GM21528 (cell line): ENCODE measurements at regions not wholly inside any gene's neighbourhood (a gene's known extent, or its start where the extent isn't known, plus 50 kb on each side); places are given as distances from the start of the nearest gene placed in this dataset.
"Not testable (repeated sequence)": the region's sequence is repeated elsewhere in the genome, so short reads cannot be mapped to it uniquely, and the experiment has no call there.

ENCODE experiments used
- ATAC-seq: cut with Tn5 transposase; IDR thresholded peaks from one replicate; pipeline ENCODE4 v1.9.1; 2021; ENCODE audit warnings: mild to moderate bottlenecking, moderate library complexity; ENCODE audit not compliant: unreplicated experiment, low FRiP score

DNA sequence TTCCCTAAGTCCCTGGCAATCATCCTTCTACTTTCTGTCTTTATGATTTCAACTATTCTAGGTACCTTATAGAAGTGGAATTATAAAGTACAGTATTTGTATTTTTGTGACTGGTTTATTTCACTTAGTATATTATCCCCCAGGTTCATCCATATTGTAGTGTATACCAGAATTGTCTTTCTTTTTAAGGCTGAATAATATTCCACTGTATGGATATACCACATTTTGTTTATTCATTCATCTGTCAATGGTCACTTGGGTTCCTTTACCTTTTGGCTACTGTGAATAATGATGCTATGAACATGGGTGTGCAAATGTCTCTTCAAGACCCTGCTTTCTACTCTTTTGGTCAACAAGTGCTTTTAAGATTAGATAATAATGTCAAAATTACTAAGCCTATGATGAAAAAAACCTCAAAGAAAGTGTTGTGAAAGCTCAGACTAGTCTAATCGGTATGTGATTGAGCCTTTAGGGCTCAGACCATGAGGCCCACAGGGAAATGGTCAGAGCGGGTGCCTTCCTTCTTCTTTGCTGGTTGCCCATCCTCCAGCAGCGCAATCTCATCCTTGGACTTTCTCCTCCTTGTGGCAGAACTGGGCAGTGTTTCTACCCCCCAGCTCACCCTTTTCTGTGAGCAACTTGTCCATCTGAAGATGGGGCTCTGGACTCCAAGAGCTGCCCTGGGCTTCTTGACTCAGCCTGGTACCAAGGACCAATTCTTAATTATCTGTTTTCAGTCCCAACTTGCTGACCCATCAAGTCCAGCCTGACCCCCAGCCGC is 105.4 kb downstream of the TTC8 start:
- no peak for ATAC-seq

DNA sequence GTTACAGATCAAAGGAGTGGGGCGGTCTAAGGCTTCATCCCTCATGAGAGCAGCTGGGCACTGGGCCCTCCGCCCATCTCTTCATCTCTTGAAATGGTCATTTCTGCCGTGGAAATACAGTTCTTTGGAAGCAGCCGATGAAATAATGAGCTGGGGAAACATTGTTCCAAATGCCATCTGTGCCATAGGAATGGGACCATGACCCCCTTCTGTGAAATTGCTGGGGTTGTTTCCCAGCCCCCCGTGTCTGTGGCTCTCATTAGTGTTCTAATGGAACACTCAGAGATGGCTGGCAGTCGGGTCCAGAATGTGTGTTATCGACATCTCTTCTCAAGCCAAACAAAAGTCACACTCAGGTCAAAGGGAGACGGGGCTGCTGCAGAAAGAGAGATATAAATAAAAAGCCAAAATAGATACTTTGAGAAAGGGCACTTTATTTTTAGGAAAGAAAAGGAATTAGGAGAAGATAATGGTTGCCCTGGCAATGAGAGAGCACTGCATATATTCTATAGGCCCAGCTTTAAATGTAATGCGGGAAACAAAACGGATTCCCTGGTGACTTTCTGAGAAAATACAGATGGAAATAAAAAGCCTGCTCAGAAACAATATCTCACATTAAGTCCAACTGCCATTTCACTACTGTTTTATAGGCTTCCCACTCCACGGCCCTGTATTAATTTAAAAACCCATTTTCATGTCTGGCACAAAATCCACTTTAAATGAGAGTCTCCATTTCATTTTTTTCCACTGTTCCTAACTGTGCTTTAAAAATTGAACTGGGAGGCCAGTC is 107.1 kb downstream of the TTC8 start:
- no peak for ATAC-seq

DNA sequence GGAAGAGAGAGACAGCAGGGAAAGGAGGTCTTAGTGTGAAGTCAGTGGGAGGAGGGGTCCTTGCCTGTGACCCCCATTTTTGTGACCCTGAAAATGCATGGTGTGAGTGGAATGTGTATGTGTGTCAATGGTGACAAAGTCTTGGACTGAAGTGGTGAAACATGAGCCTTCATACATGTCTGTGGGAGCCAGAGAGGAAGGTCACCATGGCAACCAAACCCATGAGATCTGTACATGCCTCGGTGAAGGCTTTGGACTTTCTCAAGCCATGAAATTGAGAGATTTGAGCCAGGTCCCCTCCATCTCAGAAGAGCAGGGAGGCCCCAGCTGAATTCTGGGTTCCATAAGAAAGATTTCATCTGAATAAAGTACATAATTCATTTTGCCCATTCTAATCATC is 108.7 kb downstream of the TTC8 start:
- no peak for ATAC-seq

DNA sequence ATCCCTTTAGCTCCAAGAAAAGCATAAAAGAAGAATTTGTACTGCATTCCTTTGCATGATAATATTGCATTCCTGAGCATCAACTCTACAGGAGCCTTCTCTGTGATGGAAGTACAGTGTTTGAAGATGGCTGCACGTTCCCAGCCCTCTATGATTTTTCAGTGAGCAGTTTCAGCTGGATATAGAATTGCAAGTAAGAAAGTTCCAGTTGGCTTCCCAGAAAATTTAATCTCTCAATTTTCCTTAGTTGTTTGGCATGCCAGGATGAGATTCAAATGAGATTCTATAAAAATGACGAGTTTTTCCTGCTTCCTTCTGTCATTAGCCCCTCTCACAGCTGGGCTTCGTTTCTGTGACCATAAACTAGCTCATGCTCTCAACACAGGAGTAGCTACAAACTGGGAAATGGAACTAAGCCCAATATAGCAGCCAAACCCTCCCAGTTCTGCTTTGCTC is 109.9 kb downstream of the TTC8 start:
- no peak for ATAC-seq

DNA sequence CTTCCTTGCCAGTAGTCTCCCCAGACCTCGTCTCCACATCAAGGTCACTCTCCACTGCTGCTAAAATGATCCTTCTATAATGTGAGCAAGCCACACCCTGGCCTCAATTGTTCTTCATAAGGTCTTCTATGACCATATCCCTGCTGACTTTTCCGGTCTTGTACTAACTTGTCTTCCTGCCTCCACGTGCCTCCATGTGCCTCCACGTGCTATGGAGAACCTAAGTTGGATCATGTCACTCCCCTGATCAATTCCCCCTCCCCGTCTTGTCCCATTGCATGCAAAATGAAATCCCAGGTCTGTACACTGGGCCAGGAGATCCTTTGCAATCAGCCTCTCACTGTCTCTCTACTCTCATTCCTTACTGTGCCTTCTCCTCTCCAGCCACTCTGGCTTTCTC is 110.6 kb downstream of the TTC8 start:
- ATAC-seq: no peak

DNA sequence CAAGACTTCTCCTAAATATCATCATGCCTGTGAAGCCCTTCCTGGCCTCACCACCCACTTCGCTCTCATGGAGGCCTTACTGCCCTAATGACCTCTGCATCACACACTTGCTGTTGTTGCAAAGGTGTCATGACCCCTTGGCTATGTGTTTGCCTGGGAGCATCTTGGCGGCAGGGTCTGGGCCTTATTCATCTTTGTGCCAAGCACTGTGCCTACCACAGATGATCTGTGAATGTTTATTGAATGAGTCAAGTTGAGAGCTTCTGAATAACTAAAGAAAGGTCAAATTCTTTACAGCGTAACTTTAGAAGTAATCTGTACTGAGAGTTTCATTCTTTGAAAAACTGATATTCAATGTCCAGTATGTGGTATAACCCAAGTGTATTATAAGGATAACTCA is 113.3 kb downstream of the TTC8 start:
- no peak for ATAC-seq

DNA sequence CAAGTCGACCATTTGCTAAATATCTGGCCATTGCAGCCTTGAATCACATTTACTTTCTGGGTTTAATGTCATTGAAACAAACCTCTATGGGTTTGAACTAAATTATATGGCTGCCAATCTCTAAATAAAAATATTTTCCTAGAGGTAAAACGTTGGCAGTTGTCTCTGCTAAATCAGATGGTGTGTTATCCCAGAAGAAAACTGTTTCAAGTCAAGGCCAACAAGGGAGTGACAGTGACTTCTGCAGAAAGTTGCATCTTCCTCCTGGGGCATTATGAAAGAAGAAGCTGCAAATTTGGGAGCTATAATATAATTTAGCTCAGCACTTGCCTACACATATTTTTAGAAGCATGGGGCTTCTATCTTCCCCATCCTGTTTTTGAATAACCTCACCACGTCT is 116.2 kb downstream of the TTC8 start:
- ATAC-seq: no peak

DNA sequence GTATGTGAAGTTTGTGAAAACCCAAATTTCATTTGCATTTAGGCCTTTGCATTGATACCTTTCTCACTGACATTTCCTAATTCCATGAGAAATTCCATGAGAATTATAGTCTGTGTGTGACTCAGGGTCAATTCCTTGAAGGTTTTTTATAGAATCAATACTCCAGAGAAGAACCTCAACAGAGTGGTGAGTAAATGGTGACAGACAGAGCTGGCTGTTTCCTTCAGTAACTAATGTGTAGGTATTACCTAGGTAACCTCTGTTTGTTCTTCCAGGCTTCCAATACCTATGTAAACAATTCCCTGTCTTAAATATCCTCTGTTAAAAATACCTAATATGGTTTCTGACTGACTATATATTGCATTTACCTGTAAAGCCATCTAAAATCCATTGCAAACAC is 117.0 kb downstream of the TTC8 start:
- no peak for ATAC-seq

DNA sequence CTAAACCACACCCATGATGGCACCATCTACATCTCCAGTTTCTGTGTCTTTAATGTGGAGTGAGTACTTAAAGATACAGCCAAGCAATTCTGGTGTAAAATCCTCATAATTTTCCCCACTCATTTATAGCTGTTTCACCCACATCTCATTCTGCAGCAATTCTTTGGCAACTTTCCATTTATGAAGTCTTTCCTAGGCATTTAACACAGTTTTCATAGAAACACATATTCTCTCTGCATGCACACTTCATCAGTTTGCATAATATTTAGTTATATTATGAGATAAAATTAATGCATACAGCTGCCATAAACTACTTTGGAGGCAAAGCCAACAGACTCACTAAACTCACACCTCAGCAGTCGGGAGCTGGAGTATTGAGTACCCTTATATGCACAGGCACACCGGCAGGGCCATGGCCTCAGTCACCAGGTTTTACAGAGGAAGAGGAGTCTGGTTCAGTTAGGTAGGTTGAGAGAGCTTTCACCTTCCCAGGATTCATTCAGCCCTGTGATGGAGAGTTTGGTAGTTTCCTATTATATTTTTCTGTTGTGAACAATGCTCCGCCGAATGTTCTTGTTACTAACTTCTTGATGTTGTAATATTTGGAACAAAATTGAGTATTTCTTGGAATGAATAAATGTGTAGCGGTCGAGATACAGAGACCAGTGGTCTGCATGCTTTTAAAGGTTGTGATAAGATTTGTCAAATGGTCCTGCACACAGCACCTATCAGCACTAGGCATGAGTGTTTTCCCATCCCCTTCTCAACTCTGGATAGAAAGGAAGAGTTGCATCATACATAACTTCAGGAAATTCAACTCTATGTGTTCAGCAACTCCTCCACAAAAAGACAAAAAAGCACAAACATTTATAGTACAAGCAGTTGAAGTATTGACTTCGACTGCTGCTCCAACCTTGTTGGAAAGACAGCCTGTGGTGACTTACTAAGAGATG is 123.5 kb downstream of the TTC8 start:
- ATAC-seq: no peak

DNA sequence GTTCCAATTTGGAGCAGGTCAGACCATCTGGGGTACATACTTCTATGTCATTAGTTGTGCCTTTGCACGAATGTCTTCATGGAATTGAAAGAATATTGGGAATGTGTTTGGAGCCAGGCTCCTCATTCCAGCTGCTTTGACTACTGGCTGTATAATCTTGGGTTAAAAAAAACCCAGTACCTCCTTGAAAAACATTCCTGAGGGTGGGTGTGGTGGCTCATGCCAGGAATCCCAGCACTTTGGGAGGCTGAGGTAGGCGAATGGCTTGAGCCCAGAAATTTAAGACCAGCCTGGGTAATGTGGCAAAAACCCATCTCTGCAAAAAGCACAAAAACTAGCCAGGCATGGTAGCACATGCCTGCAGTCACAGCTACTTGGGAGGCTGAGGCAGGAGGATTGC is 125.6 kb downstream of the TTC8 start:
- ATAC-seq: no peak

DNA sequence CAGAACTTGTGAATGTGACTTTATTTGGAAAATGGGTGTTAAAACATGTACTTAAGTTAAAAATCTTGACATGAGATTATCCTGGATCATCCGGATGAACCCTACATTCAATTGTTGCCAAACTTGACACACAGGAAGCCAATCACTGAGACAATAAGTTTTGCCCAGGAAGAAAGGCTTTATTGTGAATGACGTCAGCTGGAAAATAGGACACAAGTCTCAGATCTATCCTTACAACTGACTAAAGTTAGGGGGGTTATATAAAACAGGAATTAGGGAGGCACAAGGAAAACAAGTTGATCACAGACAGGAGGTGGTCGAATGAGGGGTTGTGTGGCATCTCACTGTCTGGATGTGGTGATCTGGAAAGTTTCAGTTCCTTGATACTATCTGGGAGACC is 126.9 kb downstream of the TTC8 start:
- no peak for ATAC-seq

DNA sequence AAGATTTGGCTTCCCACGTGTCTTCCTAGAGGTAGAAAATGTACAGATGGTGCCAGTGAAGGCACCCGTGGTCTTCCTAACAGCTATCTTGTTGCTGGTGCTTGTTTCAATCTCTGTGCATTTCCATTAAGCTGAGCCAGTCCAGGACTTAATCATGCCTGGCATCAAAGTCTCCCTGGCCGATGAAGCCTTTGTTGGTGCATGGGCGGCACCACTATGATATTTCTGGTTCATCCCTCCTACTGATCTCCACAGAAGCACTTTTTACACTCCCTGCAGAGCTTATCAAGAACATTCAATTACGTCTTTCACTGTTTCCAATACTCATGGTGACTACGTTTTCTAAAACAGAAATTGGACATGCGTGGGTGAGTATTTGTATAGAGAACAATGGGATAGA is 128.4 kb downstream of the TTC8 start:
- ATAC-seq: no peak

DNA sequence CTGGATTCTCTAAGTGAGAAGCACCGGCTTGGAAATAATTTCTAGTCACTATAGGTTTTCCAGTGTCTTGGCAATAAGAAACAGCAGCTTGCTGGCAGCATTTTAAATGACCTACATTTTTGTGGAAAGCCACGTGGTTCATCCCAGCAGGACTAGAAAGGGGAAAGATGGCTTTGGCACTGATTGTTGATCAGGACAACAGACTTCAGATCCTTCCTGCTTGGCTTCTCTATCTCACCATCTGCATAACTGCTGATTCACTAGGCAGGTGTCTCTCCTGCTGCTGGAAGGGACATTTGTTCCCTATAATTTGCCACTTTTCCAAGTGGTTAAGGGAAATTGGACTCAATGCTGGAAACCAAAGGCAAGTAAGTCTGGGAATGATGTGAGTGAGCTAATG is 131.0 kb downstream of the TTC8 start:
- no peak for ATAC-seq

DNA sequence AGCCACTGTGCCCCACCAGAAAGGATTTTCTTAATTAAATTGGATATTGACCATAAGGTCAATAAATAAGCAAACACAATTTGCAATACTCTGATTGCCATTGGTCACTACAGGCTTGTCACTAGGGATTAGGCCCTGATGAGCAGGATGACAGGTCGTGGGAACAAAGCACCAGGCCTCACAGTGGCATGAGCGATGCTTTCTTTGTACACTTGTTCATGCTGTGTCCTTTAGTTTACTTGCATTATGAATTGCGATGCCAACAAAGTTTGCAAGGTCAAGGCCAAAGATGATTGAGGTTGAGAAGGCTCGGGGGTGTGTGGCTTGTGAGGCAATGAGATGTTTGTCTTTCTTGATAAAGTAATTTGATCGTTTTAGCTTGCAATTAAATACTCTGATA is 136.0 kb downstream of the TTC8 start:
- no peak for ATAC-seq

DNA sequence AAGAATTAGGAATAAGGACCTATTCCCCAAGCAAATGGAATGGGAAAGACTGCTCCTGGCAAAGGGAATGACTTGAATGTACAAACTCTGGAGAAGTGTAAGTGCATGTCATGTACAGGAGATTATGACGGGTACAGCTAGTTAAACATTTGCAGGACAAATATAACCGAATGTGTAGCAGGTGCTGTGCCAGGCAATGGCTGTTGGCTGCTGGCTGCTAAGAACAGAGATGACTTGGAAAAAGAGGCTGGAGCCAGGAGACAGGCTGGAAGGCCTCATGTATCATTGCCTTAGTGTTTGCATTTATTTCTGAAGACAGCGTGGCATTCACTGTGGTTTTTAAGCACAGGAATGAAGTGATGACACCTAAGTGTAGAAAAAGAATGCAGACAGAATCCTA is 136.8 kb downstream of the TTC8 start:
- ATAC-seq: no peak

DNA sequence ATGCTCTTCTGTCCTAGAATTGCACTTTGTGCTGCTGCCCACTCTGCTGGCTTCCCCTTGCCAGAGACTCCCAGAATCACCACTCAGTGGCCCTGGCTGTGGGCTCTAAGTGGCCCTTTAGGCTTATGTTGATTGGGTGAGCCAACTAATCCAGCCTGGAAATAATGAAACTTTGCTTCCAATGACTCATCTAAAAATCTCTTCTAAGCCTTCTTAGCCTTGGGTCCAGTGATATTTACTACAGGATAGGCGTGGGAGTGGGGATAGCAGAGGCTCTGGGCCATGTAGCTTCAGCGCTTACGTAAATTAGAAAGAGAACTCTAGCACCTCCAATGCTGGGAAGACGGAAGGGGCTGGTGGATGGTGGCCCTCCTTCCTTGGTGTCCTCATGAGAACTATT is 137.9 kb downstream of the TTC8 start:
- ATAC-seq: no peak

DNA sequence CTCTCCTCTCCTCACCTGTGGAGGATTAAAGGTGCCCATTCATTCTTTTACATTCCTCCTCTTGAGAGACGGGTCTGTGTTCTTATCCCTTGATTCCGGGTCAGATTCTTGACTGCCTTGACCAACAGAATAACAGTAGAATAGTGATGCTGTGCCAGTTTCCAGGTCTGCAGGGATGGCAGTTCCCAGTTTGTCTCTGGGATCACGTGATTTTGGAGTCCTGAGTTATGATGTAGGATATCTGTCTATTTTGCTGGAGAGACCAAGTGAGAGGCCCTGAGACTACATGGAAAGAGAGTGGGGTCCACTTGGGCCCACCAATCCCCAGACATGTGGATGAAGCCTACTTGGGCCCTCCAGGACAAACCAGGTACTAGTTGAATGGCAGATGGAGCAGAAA is 142.8 kb downstream of the TTC8 start:
- no peak for ATAC-seq

DNA sequence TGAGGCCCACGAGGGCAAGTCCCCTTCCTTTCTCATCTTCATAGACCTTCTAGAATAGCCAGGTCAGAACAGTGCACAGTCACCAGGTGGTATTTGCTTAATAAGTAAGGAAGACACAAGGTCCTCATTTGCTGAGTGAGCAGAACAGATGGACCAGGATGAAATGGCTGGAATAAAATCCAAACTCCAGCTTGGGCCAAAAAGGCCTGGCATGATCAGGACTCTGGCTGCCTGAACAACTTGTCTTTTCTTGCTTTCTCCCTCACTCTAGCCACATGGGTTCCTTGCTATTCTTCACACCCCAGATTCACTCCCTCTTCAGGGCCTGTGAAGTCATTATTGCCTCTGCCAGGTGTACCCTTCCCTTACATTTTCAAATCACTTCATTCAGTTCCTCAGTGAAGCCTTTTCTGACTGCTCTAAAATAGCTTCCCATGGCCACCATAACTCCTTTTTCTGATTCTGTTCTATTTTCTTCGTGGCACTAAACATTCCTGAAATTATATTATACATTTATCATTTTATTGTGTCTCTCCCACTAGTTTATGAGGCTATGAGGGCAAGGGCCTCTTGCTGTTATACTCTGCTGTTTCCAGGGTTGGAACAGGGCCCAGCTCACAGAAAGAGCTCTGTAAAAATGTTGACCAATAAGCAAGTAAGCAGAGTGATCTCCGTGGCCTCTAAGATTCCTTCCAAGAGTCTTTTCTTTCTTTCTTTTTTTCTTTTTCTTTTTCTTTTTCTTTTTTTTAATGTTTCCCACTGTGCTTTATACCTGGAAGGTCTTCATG is 150.8 kb downstream of the TTC8 start:
- ATAC-seq: no peak

DNA sequence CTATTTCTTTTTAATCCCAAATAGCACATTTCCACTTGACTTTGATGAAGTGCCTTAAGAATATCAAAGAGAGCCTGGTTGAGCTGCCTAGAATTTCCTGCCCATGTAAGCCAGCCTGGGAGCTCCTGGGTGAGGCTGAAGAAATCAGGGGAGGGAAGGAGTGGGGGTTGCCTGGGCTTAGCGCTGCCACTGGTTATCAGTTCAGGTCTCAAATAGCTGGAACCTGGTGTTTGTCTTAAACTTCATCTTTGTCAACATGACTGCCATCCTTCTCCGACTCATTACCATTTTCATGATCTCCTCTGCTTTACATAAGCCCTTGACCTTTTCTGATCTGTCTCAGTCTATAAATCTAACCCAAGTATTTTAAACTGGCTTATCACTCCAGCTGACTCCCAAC is 151.5 kb downstream of the TTC8 start:
- no peak for ATAC-seq

DNA sequence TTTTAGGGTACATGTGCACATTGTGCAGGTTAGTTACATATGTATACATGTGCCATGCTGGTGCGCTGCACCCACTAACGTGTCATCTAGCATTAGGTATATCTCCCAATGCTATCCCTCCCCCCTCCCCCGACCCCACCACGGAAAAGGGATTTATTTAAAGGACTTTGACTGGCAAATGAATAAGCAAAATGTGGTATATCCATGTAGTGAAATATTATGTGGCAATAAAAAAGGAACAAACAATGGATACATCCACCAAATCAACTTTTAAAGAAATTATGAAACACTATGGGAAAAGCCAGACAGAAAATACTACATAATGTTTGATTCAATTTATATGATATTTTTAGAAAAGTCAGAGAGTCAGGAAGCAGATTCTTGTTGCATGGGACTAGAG is 156.5 kb downstream of the TTC8 start:
- ATAC-seq: not testable (repeated sequence)
